GM18499 (cell line): ENCODE measurements at regions not wholly inside any gene's neighbourhood (a gene's known extent, or its start where the extent isn't known, plus 50 kb on each side); places are given as distances from the start of the nearest gene placed in this dataset.

Experiments used
- ATAC-seq: cut with Tn5 transposase; IDR thresholded peaks from one replicate; pipeline ENCODE4 v1.9.1; 2021; ENCODE audit warnings: moderate number of reproducible peaks; ENCODE audit not compliant: insufficient read depth, unreplicated experiment

GRCh38 chr15:62887113-62887570 is 155.4 kb upstream of the TPM1 start:
- no peak for ATAC-seq

DNA sequence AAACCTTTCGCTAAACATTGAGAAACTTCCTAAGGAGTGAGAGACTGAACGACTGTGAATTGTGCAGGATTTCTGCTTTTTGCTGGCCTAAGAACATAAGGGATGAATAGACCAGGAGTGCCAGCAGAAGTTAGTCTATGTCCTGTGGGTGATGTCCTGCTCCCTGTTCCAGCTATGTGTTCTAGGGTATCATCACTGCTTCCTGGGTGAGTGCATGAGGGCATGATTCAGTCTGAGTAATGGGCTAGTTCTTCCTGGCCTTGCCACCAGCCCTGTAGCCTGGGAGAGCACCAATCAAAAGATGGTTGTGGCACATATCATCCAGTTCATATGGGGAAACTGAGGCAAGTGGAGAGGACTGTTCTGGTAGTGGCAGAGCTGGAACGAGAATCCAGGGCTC is 153.9 kb upstream of the TPM1 start:
- ATAC-seq: no peak

GRCh38 chr15:62889141-62889661 is 153.3 kb upstream of the TPM1 start:
- no peak for ATAC-seq

DNA sequence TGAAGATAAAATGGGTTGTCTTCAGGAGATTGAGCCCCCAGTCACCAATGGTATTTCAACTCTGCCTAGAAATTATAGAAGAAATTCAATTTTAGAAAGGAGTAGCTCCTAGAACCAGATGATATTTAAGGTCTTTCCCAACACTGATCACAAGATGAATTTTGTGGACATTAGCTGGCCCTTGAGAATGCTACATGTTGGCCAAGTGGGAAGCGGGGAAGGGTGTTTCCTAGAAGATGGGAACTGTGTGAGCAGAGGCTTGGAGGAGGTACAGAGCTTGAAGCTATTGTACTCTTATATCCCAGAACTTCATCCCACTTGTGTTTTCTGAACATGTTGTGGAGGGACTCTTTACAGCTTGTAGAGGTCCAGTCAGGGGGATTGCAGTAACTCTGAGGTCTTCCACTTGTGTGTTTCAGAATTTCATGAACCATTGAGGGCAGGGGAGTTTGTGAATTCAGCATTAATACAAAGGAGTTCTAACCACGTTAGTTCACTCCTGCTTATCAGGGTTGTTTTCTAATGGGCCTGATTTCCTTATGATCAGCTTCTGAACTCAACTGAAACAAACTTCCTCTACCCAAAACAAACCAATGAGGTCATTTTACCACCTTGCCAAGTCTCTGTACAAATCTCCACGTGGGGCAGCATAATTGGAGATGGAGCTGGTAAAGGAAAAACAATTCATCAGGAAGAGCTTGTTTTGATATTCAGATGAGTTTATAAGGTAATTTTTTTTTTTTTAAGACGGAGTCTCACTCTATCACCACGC is 152.6 kb upstream of the TPM1 start:
- no peak for ATAC-seq

DNA sequence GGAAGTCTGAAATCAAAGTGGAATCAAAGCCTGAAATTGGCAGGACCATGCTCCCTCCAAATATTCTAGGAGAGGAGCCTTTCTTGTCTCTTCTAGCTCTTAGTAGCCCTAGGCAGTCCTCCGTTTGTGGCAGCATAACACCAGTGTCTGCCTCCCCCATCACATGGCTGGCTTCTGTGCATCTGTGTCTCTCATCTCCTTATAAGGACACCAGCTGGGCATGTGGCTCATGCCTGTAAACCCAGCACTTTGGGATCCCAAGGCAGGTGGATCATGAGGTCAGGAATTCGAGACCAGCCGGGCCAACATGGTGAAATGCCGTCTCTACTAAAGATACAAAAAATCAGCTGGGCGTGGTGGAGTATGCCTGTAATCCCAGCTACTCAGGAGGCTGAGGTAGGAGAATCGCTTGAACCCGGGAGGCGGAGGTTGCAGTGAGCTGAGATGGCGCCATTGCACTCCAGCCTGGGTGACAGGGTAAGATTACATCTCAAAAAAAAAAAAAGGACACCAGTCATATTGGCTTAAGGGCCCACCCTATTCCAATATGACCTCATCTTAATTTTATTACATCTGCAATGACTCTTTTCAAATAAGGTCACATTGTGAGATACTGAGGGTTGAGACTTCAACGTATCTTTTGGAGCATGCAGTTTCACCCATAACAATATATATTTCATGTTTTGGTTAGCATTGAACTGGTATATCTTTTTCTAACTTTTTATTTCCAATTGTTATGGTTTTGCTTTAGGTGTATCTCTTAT is 148.0 kb upstream of the TPM1 start:
- ATAC-seq: no peak

GRCh38 chr15:62895139-62895866 is 147.2 kb upstream of the TPM1 start:
- ATAC-seq: no peak

DNA sequence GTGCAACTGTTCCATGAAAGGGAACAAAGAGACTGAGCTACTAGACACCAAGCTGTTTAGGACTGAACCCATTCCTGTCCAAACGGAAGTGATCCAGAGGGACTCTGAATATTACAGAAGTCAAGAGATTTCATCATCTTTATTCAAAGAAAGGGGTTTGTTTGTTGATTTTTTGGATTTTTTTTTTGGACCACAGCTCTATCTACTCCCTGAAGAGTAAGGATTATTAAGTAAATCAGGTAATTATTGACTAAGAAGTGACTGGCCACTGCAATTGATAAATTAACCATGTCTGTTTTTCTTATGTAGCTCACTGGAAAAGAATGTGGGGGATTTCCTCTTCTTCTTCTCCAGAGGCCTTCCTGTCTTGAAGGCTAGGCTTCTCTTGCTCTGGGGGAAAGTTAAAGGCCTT is 146.6 kb upstream of the TPM1 start:
- no peak for ATAC-seq

GRCh38 chr15:62896380-62896866 is 146.1 kb upstream of the TPM1 start:
- ATAC-seq: no peak

DNA sequence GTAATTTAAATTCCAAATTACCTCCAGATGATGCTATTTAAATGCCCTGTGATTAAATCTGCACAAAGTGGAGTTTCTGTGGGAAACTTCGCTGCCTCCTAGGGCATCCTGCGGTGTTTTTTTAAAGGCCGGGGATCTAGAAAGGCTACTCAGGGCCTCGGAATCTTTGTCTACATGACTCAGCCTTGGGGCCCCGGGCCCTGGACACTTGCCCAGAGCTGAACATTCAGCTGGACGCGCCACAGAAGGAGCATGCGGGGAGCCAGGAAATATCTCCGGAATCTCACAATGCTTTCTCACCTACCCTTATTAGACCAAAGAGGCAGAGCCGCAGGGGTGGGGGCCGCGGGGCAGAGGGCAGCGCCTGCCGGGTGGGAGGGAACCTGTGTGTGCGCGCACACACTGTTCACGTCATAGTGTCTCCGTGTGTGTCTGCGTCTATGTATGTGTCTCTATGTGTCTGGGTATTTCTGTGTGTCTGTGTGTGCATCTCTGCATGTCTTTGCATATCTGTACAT is 145.5 kb upstream of the TPM1 start:
- ATAC-seq: no peak

GRCh38 chr15:62897634-62898033 is 144.9 kb upstream of the TPM1 start:
- ATAC-seq: no peak

GRCh38 chr15:62899090-62899493 is 143.5 kb upstream of the TPM1 start:
- no peak for ATAC-seq

DNA sequence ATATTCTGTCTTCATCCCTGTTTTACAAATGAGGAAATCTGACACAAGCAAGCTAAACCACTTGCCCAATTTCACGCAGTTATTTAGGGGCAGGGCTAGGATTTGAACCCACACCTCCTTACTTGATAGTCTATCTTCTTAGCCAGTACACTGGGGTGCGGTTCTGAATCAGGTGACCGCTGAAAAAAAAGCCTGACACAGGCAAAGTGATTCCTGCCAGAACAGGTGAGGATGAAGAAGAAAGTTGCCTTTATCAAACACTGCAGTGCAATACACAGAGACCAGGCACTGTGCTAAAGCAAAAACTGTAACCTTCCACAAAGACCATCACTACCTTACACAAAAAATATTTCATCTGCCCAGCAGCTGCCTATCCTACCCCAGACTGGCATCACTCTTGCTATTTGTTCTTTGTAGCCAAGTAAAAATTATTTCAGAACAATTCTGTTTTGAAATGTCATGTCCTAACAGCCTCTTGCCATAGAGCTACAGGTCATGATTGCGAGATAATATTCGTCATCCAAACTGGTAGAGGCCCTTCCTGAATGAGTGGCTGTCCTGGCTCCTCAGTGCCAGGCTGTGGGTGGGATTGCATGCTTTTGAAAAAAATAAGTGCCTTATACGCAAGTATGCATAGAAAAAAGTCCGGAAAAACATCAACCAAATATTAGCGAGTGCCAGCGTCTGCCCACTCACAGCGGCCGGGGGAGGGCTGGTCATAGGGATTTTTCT is 142.3 kb upstream of the TPM1 start:
- no peak for ATAC-seq

- no peak for ATAC-seq
These were observed 141.5 kb upstream of the TPM1 start for GRCh38 chr15:62901087-62901486.

GRCh38 chr15:62901909-62902546 is 140.5 kb upstream of the TPM1 start:
- ATAC-seq: no peak

DNA sequence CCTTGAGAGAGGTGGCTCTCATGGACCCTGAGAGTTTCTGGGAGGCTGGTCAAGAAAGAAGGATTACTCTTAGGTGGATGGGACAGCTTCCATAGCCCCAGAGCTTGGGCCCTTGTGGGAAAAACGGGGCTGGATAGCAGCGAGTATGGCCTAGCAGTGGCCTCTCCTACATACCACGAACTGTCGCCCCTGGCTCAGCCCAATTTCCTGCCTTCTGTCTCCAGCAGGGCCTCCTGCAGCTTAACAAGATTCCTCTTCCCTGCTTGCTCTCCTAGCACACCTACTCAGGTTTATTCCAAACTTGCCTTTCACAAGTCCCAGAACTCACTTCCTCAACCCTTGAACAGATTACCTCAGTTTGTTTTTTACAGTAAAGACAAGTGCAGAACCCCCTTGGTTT is 139.7 kb upstream of the TPM1 start:
- ATAC-seq: no peak

- ATAC-seq: no peak
These were observed 139.1 kb upstream of the TPM1 start for GRCh38 chr15:62903437-62903836.

- no peak for ATAC-seq
These were observed 138.3 kb upstream of the TPM1 start for GRCh38 chr15:62904041-62904910.

- ATAC-seq: no peak
These were observed 135.9 kb upstream of the TPM1 start for GRCh38 chr15:62906627-62907026.
